Right lobe of liver (tissue), 6 donors: ENCODE measurements at regions not wholly inside any gene's neighbourhood (a gene's known extent, or its start where the extent isn't known, plus 50 kb on each side); places are given as distances from the start of the nearest gene placed in this dataset.

Source experiments
- ATAC-seq, 4 donors: fragments of 200-7000 bp; cut with Tn5 transposase; one replicate each; pipeline ENCODE4 v1.9.1; 2020; ENCODE audit warnings: mild to moderate bottlenecking in 4 of 4, moderate library complexity in 4 of 4
- DNase-seq, 3 donors: peaks; one replicate each; pipeline ENCODE4 v3.0.0-alpha.2; 2020
- H3K27ac ChIP-seq, 3 donors: fragments of 200-600 bp; one replicate each; pipeline ENCODE4 v1.8.0; 2022
- H3K27me3 ChIP-seq, 2 donors: fragments of 200-600 bp; one replicate each; pipeline ENCODE4 v1.8.0; 2022
- H3K36me3 ChIP-seq, 4 donors: fragments of 200-600 bp; sonication (generic) in 1 of 4; one replicate each; pipeline versions ENCODE4 v1.5.1 to v1.8.0; 2017 to 2022; ENCODE audit warnings: control low read depth in 1 of 4
- H3K4me1 ChIP-seq, 4 donors: fragments of 200-600 bp; sonication (generic) in 1 of 4; one replicate each; pipeline versions ENCODE4 v1.5.1 to v1.8.0; 2017 to 2022; ENCODE audit warnings: control low read depth in 1 of 4
- H3K4me3 ChIP-seq, 3 donors: fragments of 200-600 bp; one replicate each; pipeline ENCODE4 v1.8.0; 2022
- H3K9me3 ChIP-seq, 4 donors: fragments of 200-600 bp; sonication (generic) in 1 of 4; one replicate each; pipeline versions ENCODE4 v1.5.1 to v1.8.0; 2017 to 2022; ENCODE audit warnings: control low read depth in 1 of 4
- CTCF ChIP-seq, 4 donors: fragments of 200-600 bp in 3 of 4; fragments of 450-650 bp in 1 of 4; IDR thresholded peaks; one replicate each; pipeline versions ENCODE4 v1.5.1 to v1.8.0; 2016 to 2022; ENCODE audit warnings: antibody characterized with exemption in 4 of 4, mild to moderate bottlenecking in 2 of 4
- POLR2A ChIP-seq: fragments of 450-650 bp; IDR thresholded peaks from one replicate; pipeline ENCODE4 v1.6.1; 2017; ENCODE audit warnings: antibody characterized with exemption, mild to moderate bottlenecking
- WGBS: methylation state at CpG from one replicate; pipeline ENCODE4 v1.1.6; 2018; ENCODE audit warnings: low coverage, low lambda C conversion rate; ENCODE audit not compliant: insufficient coverage; ENCODE audit errors: missing lambda C conversion rate; 5-methylcytosine and 5-hydroxymethylcytosine counted together
- intact Hi-C, 2 donors: fragments of 100-400 bp; cut with DNase I; formaldehyde crosslinking; loops; one replicate each; pipeline versions ENCODE4 v1.11.2 to v1.14.1; 2022
- donor health status: DM: no; HTN: yes; CAD: no.
- donor health status: DM: no; HTN: no; CAD: no.
- donor health status: DM: no; HTN: no; CAD: no.
- donor health status: DM: no; HTN: yes; CAD: no.
- donor health status: DM: no; HTN: yes; CAD: no.

GRCh38 chr20:51284871-51285270 is 257.6 kb downstream of the NFATC2 start:
- 44% methylated on average over 2 of the region's 6 CpGs for WGBS
- no peak overlapping the region for H3K4me3 ChIP-seq
- TF ChIP-seq POLR2A (no peak), CTCF (IDR thresholded peaks at IDR 0.05) (no peak)
- no peaks in the 10 kb centered on the region for H3K36me3 ChIP-seq
- intact Hi-C loops: no loop called here
- no peak overlapping the region for H3K27ac ChIP-seq
- ATAC-seq (no peak), DNase-seq (no peak)
- no peaks in the 10 kb centered on the region for H3K9me3 ChIP-seq
- H3K4me1 ChIP-seq: no peaks in the 10 kb centered on the region
- H3K27me3 ChIP-seq: no peaks in the 10 kb centered on the region

- WGBS: 8% methylated on average over 1 of the region's 1 CpG
- Histone ChIP-seq H3K36me3 (no peaks in the 10 kb centered on the region), H3K9me3 (no peaks in the 10 kb centered on the region), H3K27ac (no peak overlapping the region), H3K4me1 (no peaks in the 10 kb centered on the region), H3K27me3 (no peaks in the 10 kb centered on the region), H3K4me3 (no peak overlapping the region)
- intact Hi-C loops: no loop called here
- no peak for DNase-seq
- no peak for ATAC-seq
- TF ChIP-seq POLR2A (no peak), CTCF (IDR thresholded peaks at IDR 0.05) (no peak)
Measured at GRCh38 chr20:51284176-51284575, 258.3 kb downstream of the NFATC2 start.

- TF ChIP-seq CTCF (IDR thresholded peaks at IDR 0.05) (no peak), POLR2A (no peak)
- Histone ChIP-seq H3K36me3 (no peaks in the 10 kb centered on the region), H3K27me3 (no peaks in the 10 kb centered on the region), H3K27ac (no peak overlapping the region), H3K4me3 (no peak overlapping the region), H3K4me1 (no peaks in the 10 kb centered on the region), H3K9me3 (no peaks in the 10 kb centered on the region)
- intact Hi-C loops: no loop called here
- DNase-seq (no peak), ATAC-seq (no peak)
- WGBS: 83% methylated on average over 5 of the region's 5 CpGs
Measured at GRCh38 chr20:51281521-51281920, 258.6 kb upstream of the KCNG1 start.

GRCh38 chr20:51280047-51280446 is 257.1 kb upstream of the KCNG1 start:
- DNase-seq: no peak
- H3K36me3 ChIP-seq: no peaks in the 10 kb centered on the region
- H3K4me1 ChIP-seq: no peaks in the 10 kb centered on the region
- 65% methylated on average over 2 of the region's 6 CpGs for WGBS
- ATAC-seq: no peak
- H3K27me3 ChIP-seq: no peaks in the 10 kb centered on the region
- no peak overlapping the region for H3K4me3 ChIP-seq
- H3K9me3 ChIP-seq: no peaks in the 10 kb centered on the region
- TF ChIP-seq CTCF (IDR thresholded peaks at IDR 0.05) (no peak), POLR2A (no peak)
- H3K27ac ChIP-seq: no peak overlapping the region
- intact Hi-C loops: no loop called here

GRCh38 chr20:51277961-51278360 is 255.1 kb upstream of the KCNG1 start:
- TF ChIP-seq CTCF (IDR thresholded peaks at IDR 0.05) (no peak), POLR2A (no peak)
- Histone ChIP-seq H3K9me3 (no peaks in the 10 kb centered on the region), H3K27me3 (no peaks in the 10 kb centered on the region), H3K27ac (no peak overlapping the region), H3K4me3 (no peak overlapping the region), H3K36me3 (no peaks in the 10 kb centered on the region), H3K4me1 (no peaks in the 10 kb centered on the region)
- intact Hi-C loops: no loop called here
- ATAC-seq: no peak
- WGBS: 69% methylated on average over 4 of the region's 4 CpGs
- no peak for DNase-seq
